Tibial artery (tissue), 4 donors: ENCODE measurements at regions not wholly inside any gene's neighbourhood (a gene's known extent, or its start where the extent isn't known, plus 50 kb on each side); places are given as distances from the start of the nearest gene placed in this dataset.

Experiments
- DNase-seq, 2 donors: peaks; one replicate each; pipeline ENCODE4 v3.0.0-alpha.2; 2019
- H3K27ac ChIP-seq, 2 donors: fragments of 200-600 bp; sonication (generic) in 1 of 2; 1 replicate in 1 of 2; 2 replicates in 1 of 2; pipeline ENCODE4 v1.5.1; 2018 to 2019; ENCODE audit warnings: mild to moderate bottlenecking in 1 of 2
- H3K27me3 ChIP-seq, 2 donors: fragments of 200-600 bp; sonication (generic) in 1 of 2; one replicate each; pipeline versions ENCODE4 v1.5.1 to v1.6.0; 2016 to 2019
- H3K36me3 ChIP-seq, 3 donors: fragments of 200-600 bp; sonication (generic) in 2 of 3; one replicate each; pipeline ENCODE4 v1.5.1; 2016 to 2019; ENCODE audit warnings: mild to moderate bottlenecking in 2 of 3
- H3K4me1 ChIP-seq, 4 donors: fragments of 200-600 bp; sonication (generic) in 2 of 4; 1 replicate in 3 of 4; 2 replicates in 1 of 4; pipeline ENCODE4 v1.5.1; 2016 to 2019
- H3K4me3 ChIP-seq, 2 donors: fragments of 200-600 bp; sonication (generic) in 1 of 2; 1 replicate in 1 of 2; 2 replicates in 1 of 2; pipeline ENCODE4 v1.5.1; 2018 to 2019; ENCODE audit warnings: mild to moderate bottlenecking in 2 of 2
- H3K9me3 ChIP-seq, 3 donors: fragments of 200-600 bp; sonication (generic) in 1 of 3; one replicate each; pipeline ENCODE4 v1.5.1; 2016 to 2019
- intact Hi-C: fragments of 100-400 bp; cut with DNase I; formaldehyde crosslinking; loops from one replicate; pipeline ENCODE4 v1.15.0; 2023; ENCODE audit warnings: low total_unique reads
- TF ChIP-seq, protein P1 (sequence below), 2 experiments: fragments of 200-600 bp in 1 of 2; fragments of 450-650 bp in 1 of 2; IDR thresholded peaks; one replicate each; pipeline ENCODE4 v1.5.1; 2017 to 2019; ENCODE audit warnings: antibody characterized with exemption in 2 of 2, mild to moderate bottlenecking in 1 of 2, moderate library complexity in 1 of 2

DNA sequence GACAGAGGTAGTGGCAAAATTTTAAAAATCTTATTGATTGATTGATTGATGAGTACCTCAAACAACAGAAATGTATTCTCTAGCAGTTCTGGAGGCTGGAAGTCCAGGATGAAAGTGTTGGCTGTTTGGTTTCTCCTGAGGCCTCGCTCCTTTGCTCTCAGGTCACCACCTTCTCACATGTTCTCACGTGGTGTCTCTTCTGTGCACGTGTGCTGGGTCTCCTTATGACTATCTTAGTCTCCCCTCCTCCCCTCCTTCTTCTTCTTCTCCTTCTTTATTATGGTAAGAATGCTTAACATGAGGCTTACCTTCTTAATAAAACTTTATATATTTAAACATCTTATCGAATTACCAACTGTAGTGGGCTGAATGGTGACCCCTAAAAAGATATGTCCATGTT lies 446.0 kb upstream of the SPHKAP start:
- DNase-seq = no peak
- Histone ChIP-seq H3K4me3 (no peak overlapping the region), H3K27ac (no peak overlapping the region), H3K9me3 (no peaks in the 10 kb centered on the region), H3K36me3 (no peaks in the 10 kb centered on the region), H3K27me3 (no peaks in the 10 kb centered on the region), H3K4me1 (no peaks in the 10 kb centered on the region)
- TF ChIP-seq, protein P1, sequence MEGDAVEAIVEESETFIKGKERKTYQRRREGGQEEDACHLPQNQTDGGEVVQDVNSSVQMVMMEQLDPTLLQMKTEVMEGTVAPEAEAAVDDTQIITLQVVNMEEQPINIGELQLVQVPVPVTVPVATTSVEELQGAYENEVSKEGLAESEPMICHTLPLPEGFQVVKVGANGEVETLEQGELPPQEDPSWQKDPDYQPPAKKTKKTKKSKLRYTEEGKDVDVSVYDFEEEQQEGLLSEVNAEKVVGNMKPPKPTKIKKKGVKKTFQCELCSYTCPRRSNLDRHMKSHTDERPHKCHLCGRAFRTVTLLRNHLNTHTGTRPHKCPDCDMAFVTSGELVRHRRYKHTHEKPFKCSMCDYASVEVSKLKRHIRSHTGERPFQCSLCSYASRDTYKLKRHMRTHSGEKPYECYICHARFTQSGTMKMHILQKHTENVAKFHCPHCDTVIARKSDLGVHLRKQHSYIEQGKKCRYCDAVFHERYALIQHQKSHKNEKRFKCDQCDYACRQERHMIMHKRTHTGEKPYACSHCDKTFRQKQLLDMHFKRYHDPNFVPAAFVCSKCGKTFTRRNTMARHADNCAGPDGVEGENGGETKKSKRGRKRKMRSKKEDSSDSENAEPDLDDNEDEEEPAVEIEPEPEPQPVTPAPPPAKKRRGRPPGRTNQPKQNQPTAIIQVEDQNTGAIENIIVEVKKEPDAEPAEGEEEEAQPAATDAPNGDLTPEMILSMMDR (IDR thresholded peaks at IDR 0.05) = no peak
- intact Hi-C loops = no loop called here

DNA sequence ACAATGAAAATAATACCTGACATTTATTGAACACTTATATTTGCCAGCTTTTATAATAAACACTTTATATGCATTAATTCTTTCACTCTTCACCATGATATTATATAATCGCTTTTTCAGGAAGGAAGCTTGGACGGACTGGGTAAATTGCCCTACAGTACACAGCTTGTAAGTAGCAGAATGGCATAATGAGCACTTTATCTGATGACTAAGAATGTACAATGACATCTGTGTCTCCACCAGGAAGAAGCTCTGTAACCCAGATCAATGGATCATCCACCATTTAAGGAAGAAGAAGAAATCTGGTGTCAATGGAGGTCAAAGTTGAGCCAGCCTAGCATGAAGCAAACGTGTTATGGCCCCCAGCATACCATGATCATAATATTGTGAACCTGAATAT lies 444.0 kb upstream of the SPHKAP start:
- Histone ChIP-seq H3K9me3 (no peaks in the 10 kb centered on the region), H3K4me3 (no peak overlapping the region), H3K4me1 (no peaks in the 10 kb centered on the region), H3K36me3 (no peaks in the 10 kb centered on the region), H3K27ac (no peak overlapping the region), H3K27me3 (no peaks in the 10 kb centered on the region)
- TF ChIP-seq, protein P1 (IDR thresholded peaks at IDR 0.05) = no peak
- intact Hi-C loops = no loop called here
- DNase-seq = no peak

DNA sequence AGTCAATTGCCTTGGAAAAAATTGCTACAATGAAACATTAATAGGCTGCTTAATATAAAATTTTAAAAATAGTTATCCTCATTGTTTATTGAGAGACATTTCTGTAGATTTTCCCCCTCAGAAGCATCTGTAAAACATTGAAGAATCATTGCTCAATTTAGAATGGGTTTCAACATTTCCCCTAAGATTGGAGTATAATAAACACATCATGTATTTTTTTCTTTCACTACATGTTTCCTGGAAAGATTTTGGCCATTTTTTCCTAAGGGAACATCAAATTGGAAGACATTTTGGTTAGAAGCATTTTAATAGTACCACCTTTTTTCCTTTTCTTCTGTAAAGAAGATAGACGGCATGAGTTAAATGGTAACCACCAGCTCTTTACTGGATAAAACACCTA lies 443.2 kb upstream of the SPHKAP start:
- Histone ChIP-seq H3K27me3 (no peaks in the 10 kb centered on the region), H3K9me3 (no peaks in the 10 kb centered on the region), H3K4me3 (no peak overlapping the region), H3K27ac (no peak overlapping the region), H3K36me3 (no peaks in the 10 kb centered on the region), H3K4me1 (no peaks in the 10 kb centered on the region)
- no peak for DNase-seq
- intact Hi-C loops = no loop called here
- TF ChIP-seq, protein P1 (IDR thresholded peaks at IDR 0.05) = no peak

DNA sequence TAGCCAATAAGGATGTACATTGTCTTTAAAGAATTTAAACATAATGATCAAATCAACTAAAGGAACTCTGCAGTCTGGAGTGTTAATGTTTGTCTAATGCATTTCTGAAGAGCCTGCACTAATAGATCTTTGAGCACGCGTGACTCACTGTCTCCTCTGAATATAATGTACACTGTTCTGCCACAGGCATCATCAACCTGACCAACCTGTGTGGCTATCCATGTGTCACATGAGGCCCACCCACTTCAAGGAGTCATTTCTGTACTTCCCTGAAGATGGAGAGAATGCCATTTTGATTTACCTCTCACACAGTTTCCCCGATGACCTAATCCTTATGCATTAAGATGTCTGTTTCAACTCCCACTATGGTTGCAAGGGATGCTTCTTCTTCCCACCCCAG lies 434.0 kb upstream of the SPHKAP start:
- H3K4me1 ChIP-seq = no peaks in the 10 kb centered on the region
- TF ChIP-seq, protein P1 (IDR thresholded peaks at IDR 0.05) = no peak
- intact Hi-C loops = no loop called here
- no peaks in the 10 kb centered on the region for H3K27me3 ChIP-seq
- H3K9me3 ChIP-seq = no peaks in the 10 kb centered on the region
- H3K4me3 ChIP-seq = no peak overlapping the region
- H3K27ac ChIP-seq = no peak overlapping the region
- DNase-seq = no peak
- H3K36me3 ChIP-seq = no peaks in the 10 kb centered on the region

DNA sequence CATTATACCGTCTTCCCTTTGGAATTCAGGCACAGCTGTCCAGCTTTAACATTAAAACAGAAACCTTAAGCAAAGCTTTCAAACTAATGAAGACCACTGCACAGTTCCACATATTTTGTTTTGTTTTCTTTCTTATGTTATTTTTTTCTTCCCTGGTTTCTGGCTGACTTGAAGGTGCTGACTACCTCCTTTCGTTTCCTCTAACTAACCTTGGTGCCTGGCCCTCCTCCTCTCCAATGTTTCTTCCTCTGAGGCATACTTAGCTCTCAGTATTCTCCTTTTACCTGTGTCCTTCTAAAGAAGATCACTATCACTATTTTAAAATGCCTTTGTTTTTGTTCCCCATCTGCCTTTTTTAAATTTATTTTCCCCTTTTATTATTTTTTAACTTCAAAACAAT lies 433.3 kb upstream of the SPHKAP start:
- no peaks in the 10 kb centered on the region for H3K9me3 ChIP-seq
- TF ChIP-seq, protein P1 (IDR thresholded peaks at IDR 0.05) = no peak
- H3K27ac ChIP-seq = no peak overlapping the region
- H3K27me3 ChIP-seq = no peaks in the 10 kb centered on the region
- no peaks in the 10 kb centered on the region for H3K4me1 ChIP-seq
- no peak overlapping the region for H3K4me3 ChIP-seq
- intact Hi-C loops = no loop called here
- H3K36me3 ChIP-seq = no peaks in the 10 kb centered on the region
- no peak for DNase-seq

DNA sequence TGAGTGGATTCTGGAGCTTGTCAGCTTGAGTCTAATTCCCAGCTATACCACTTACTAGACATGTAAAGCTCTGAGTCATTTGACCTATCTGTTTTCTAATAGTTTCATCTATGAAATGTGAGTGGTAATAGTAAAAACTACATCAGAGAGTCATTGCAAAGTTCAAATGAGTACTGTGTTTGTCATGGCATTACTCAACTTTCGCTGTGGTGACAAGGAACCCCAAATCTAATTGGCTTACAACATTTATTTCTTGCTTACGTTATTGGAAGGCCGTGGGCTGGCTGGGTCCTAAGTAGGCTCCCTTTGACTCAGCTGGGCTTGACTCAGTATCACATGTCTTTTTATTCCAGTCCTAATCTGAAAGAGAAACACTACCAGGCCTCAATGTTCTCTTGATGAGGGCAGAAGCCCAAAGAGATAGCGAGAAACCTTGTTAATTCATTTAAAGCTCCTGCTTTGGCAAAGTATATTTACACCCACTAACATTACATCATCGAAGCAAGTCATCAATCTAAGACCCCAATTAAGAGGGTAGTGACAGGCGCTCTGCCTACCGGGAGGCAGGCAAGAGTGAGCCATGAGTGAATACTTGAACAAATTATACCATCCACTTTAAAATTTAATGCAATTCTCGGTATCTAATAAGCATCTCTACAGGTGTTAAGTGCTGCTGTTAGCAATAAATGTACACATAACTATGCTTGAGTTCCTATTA lies 431.8 kb upstream of the SPHKAP start:
- Histone ChIP-seq H3K27me3 (no peaks in the 10 kb centered on the region), H3K4me3 (no peak overlapping the region), H3K4me1 (no peaks in the 10 kb centered on the region), H3K27ac (no peak overlapping the region), H3K36me3 (no peaks in the 10 kb centered on the region), H3K9me3 (no peaks in the 10 kb centered on the region)
- TF ChIP-seq, protein P1 (IDR thresholded peaks at IDR 0.05) = no peak
- intact Hi-C loops = no loop called here
- no peak for DNase-seq
